AG04449 (cell line): ENCODE measurements at regions not wholly inside any gene's neighbourhood (a gene's known extent, or its start where the extent isn't known, plus 50 kb on each side); places are given as distances from the start of the nearest gene placed in this dataset.

ENCODE experiments used
- CTCF ChIA-PET: fragments of 350-600 bp; formaldehyde crosslinking; extraction: SDS; loops from one replicate; lab custom pipeline; 2021; ENCODE audit warnings: antibody characterized with exemption; lab: Yijun Ruan, JAX
- POLR2A ChIA-PET: fragments of 400-600, 350-600 bp; formaldehyde crosslinking; extraction: SDS; loops from one replicate; lab custom pipeline; 2020; ENCODE audit warnings: antibody characterized with exemption, inconsistent platforms; lab: Yijun Ruan, JAX
- DNase-seq: peaks from one replicate; pipeline ENCODE4 v3.0.0-alpha.2; 2010; ENCODE audit warnings: low read depth, low spot score
- H3K4me3 ChIP-seq: 2 replicates; pipeline ENCODE4 v1.5.1; 2011; ENCODE audit warnings: low read depth, mild to moderate bottlenecking, control low read depth, low read length
- TF ChIP-seq, protein P1 (sequence below): IDR thresholded peaks from one replicate; pipeline ENCODE4 v1.5.1; 2011; ENCODE audit warnings: mild to moderate bottlenecking, moderate library complexity, low read length, control low read depth, inconsistent platforms; ENCODE audit not compliant: insufficient read depth; ENCODE audit errors: missing control alignments

DNA sequence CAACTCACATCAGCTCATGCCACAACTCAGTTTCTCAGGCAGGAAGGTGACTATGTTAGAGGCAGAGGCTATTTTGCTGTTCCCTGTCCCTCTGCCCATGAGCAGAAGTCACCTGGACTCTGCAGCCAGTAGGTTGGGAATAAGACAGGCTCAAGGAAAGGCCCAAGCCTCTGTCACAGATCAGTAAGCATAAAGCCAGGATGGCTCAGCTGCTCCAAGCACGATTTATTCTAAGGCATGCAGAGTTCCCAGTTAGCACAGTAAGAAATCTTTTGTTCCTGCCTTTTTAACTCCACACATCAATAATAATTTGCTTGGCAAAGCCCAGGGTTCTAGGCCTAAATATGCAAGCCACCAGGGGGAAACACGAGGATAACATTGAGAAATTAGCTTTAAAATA is 249.0 kb upstream of the ADRA1B start:
- TF ChIP-seq, protein P1, sequence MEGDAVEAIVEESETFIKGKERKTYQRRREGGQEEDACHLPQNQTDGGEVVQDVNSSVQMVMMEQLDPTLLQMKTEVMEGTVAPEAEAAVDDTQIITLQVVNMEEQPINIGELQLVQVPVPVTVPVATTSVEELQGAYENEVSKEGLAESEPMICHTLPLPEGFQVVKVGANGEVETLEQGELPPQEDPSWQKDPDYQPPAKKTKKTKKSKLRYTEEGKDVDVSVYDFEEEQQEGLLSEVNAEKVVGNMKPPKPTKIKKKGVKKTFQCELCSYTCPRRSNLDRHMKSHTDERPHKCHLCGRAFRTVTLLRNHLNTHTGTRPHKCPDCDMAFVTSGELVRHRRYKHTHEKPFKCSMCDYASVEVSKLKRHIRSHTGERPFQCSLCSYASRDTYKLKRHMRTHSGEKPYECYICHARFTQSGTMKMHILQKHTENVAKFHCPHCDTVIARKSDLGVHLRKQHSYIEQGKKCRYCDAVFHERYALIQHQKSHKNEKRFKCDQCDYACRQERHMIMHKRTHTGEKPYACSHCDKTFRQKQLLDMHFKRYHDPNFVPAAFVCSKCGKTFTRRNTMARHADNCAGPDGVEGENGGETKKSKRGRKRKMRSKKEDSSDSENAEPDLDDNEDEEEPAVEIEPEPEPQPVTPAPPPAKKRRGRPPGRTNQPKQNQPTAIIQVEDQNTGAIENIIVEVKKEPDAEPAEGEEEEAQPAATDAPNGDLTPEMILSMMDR, result no peak
- no peak for DNase-seq
- H3K4me3 ChIP-seq, result no peak overlapping the region
- CTCF ChIA-PET, result interaction anchor here (2.0 kb wide), 1 partner anchor 223 kb away, joined by 4 read pairs; no protein-coding TSS in a partner anchor
- POLR2A ChIA-PET, result no interaction called here

DNA sequence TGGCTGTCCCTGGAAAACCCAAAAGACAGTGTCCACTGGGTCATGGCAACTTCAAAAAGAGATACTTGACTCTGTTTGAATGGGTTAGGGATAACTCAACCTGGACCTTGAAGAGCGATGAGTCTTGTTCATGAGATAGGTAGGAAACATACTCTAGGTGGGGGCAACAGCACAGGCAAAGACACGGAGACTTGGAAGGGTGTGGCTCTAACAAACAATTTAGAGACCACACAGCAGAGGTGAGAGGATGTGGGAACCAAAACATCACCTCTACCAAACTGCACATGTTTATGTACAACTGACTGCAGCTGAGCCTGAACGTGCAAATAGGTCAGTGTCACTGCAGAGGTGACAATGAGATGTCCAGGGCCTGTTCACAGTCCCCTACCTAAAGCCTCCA is 247.7 kb upstream of the ADRA1B start:
- ChIA-PET POLR2A (no interaction called here), CTCF (interaction anchor here (1.9 kb wide), 1 partner anchor 11 kb away, joined by 5 read pairs; no protein-coding TSS in a partner anchor)
- TF ChIP-seq, protein P1, result no peak
- no peak overlapping the region for H3K4me3 ChIP-seq
- DNase-seq, result no peak

DNA sequence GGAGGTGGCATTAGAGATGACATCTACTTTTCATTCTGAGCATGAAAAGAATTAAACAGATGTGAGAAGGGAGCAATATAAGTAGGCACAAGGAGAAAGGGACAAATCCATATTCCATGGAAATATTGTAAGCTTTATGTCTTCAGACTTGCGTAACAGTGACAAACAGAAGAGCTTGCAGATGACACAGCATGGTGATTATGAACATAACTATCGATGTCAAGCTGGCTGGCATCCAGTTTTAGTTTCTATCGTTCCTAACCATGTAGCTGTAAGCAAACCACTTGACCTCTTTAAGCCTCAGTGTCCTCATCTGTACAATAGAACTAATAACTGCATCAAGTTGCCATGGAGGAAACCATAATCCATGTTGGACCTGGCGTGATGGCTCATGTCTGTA is 246.7 kb upstream of the ADRA1B start:
- ChIA-PET POLR2A (interaction anchor here (0.5 kb wide), 1 partner anchor 54 kb away, joined by 3 read pairs; no protein-coding TSS in a partner anchor), CTCF (interaction anchor here (1.9 kb wide), 1 partner anchor 10 kb away, joined by 5 read pairs; no protein-coding TSS in a partner anchor)
- TF ChIP-seq, protein P1, result no peak
- DNase-seq, result no peak
- no peak overlapping the region for H3K4me3 ChIP-seq

DNA sequence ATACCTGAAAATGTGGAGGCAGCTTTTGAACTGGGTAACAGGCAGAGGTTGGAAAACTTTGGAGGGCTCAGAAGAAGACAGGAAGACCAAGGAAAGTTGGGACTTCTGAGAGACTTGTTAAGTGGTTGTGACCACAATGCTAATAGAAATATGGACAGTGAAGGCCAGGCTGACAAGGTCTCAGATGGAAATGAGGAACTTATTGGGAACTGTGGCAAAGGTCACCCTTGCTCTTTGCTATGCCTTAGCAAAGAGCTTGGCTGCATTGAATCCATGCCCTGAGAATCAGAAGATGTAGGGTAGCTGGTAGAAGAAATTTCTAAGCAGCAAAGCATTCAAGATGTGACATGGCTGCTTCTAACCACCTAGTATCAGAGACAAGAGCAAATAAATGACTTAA is 244.4 kb upstream of the ADRA1B start:
- POLR2A ChIA-PET, result no interaction called here
- DNase-seq, result no peak

DNA sequence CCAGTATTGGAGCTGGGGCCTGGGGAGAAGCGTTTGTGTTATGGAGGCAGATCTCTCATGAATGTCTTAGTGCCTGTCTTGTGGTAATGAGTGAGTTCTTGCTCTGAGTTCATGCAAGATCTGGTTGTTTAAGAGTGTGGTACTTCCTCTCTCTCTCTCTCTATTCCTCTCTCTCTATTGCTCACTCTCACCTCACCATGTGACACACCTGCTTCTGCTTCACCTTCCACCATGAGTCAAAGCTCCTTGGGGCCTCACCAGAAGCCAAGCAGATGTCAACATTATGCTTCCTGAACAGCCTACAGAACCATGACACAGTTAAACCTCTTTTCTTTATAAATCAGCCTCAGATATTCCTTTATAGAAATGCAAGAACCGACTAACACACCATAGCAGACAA is 242.7 kb upstream of the ADRA1B start:
- H3K4me3 ChIP-seq, result no peak overlapping the region
- TF ChIP-seq, protein P1, result no peak
- ChIA-PET CTCF (no interaction called here), POLR2A (no interaction called here)
- DNase-seq, result no peak

More for the DNA sequence above, 244.4 kb upstream of the ADRA1B start:
- TF ChIP-seq, protein P1, result no peak
- H3K4me3 ChIP-seq, result no peak overlapping the region
- CTCF ChIA-PET, result no interaction called here

DNA sequence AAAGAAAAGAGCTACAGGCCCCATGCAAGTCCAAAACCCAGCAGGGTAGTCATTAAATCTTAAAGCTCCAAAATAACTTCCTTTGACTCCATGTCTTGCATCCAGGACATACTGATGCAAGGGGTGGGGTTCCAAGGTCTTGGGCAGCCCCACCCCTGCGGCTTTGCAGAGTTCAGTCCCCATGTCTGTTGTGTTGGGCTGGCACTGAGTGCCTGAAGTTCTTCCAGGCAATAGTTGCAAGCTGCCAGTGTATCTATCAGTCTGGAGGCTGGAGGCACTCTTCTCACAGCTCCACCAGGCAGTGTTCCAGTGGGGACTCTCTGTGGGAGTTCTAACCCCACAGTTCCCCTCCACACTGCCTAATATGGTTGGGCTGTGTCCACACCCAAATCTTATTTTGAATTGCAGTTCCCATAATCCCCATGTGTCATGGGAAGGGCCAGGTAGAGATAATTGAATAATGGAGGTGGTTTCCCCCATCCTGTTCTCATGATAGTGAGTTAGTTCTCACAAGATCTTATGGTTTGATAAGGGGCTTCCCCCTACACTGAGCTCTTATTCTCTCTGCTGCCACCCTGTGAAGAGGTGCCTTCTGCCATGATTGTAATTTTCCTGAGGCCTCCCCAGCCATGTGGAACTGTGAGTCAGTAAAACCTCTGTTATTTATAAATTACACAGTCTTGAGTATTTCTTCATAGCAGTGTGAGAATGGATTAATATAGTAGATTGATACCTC is 237.5 kb upstream of the ADRA1B start:
- ChIA-PET POLR2A (interaction anchor here (0.7 kb wide), 1 partner anchor 65 kb away, joined by 4 read pairs; no protein-coding TSS in a partner anchor), CTCF (interaction anchor here (1.3 kb wide), 1 partner anchor 10 kb away, joined by 5 read pairs; no protein-coding TSS in a partner anchor)
- no peak overlapping the region for H3K4me3 ChIP-seq
- no peak for DNase-seq
- TF ChIP-seq, protein P1, result no peak
